PC-3 (cell line): ENCODE measurements at regions not wholly inside any gene's neighbourhood (a gene's known extent, or its start where the extent isn't known, plus 50 kb on each side); places are given as distances from the start of the nearest gene placed in this dataset.

ENCODE experiments used
- ATAC-seq: fragments of 200-7000 bp; cut with Tn5 transposase; 2 replicates; pipeline ENCODE4 v1.9.1; 2020; ENCODE audit warnings: mild to moderate bottlenecking, moderate library complexity
- BruUV-seq: library from RNA; stranded (reverse); fragments of 400-500 nt; replicated peaks from 2 replicates; lab custom pipeline; 2021; lab: Mats Ljungman, UMichigan
- CTCF ChIA-PET: fragments of 300-600 bp; sonication (Branson Sonifier 250); formaldehyde crosslinking; loops from one replicate; lab custom pipeline; 2022; ENCODE audit warnings: antibody characterized with exemption; lab: Charles Lee
- POLR2A ChIA-PET: fragments of 300-600 bp; sonication (Branson Sonifier 250); formaldehyde crosslinking; loops from one replicate; lab custom pipeline; 2022; ENCODE audit warnings: antibody characterized with exemption; ENCODE audit not compliant: unreplicated experiment; lab: Charles Lee
- DNase-seq: peaks from one replicate; pipeline ENCODE4 v3.0.0-alpha.2; 2015
- H2AFZ ChIP-seq: fragments of 300-600 bp; sonication (generic); 2 replicates; pipeline ENCODE4 v1.6.0; 2016; ENCODE audit warnings: antibody characterized with exemption, low read length
- H3F3A ChIP-seq: fragments of 300-600 bp; sonication (generic); one replicate; pipeline ENCODE4 v1.6.0; 2017; ENCODE audit warnings: antibody characterized with exemption, low read length, control low read depth, mild to moderate bottlenecking; ENCODE audit not compliant: unreplicated experiment
- H3K27ac ChIP-seq: fragments of 300-600 bp; sonication (generic); 2 replicates; pipeline ENCODE4 v1.5.1; 2016; ENCODE audit warnings: mild to moderate bottlenecking, low read length
- H3K27me3 ChIP-seq: fragments of 300-600 bp; sonication (generic); 2 replicates; pipeline ENCODE4 v1.6.1; 2016; ENCODE audit warnings: low read length, mixed read lengths
- H3K36me3 ChIP-seq: fragments of 300-600 bp; sonication (generic); 2 replicates; pipeline ENCODE4 v1.6.1; 2016; ENCODE audit warnings: low read depth, mixed run types, low read length, mixed read lengths
- H3K4me1 ChIP-seq: fragments of 300-600 bp; sonication (generic); 2 replicates; pipeline ENCODE4 v1.5.1; 2016; ENCODE audit warnings: low read length; ENCODE audit not compliant: insufficient read depth
- H3K4me2 ChIP-seq: fragments of 300-600 bp; sonication (generic); 2 replicates; pipeline ENCODE4 v1.6.0; 2016; ENCODE audit warnings: low read length
- H3K4me3 ChIP-seq: fragments of 300-600 bp; sonication (generic); 2 replicates; pipeline ENCODE4 v1.5.1; 2016; ENCODE audit warnings: mild to moderate bottlenecking, low read length, mixed read lengths
- H3K79me2 ChIP-seq: fragments of 300-600 bp; sonication (generic); 2 replicates; pipeline ENCODE4 v1.6.1; 2017; ENCODE audit warnings: low read length, mixed read lengths
- H3K9ac ChIP-seq: fragments of 300-600 bp; sonication (generic); 2 replicates; pipeline ENCODE4 v1.6.0; 2016; ENCODE audit warnings: mild to moderate bottlenecking, low read length
- H3K9me2 ChIP-seq: fragments of 300-600 bp; sonication (generic); replicated peaks from 2 replicates; pipeline ENCODE4 v1.6.1; 2016; ENCODE audit warnings: mixed run types, low read length, mixed read lengths
- H3K9me3 ChIP-seq: fragments of 300-600 bp; sonication (generic); 2 replicates; pipeline ENCODE4 v1.6.1; 2016; ENCODE audit warnings: low read length, mixed read lengths
- H4K20me1 ChIP-seq: fragments of 300-600 bp; sonication (generic); 2 replicates; pipeline ENCODE4 v1.6.1; 2016; ENCODE audit warnings: low read length, mixed read lengths
- CTCF ChIP-seq: fragments of 300-600 bp; sonication (generic); conservative IDR thresholded peaks from 2 replicates; pipeline ENCODE4 v1.5.1; 2017; ENCODE audit warnings: antibody characterized with exemption, low read depth, mild to moderate bottlenecking, low read length
- EZH2 ChIP-seq: fragments of 300-600 bp; sonication (generic); IDR thresholded peaks from one replicate; pipeline ENCODE4 v1.6.1; 2017; ENCODE audit warnings: antibody characterized with exemption, mild to moderate bottlenecking, low read length; ENCODE audit not compliant: unreplicated experiment
- EZH2phosphoT487 ChIP-seq: fragments of 300-600 bp; sonication (generic); IDR thresholded peaks from 2 replicates; pipeline ENCODE4 v1.6.1; 2018; ENCODE audit warnings: mild to moderate bottlenecking, antibody characterized with exemption, low read length, borderline replicate concordance
- intact Hi-C: fragments of 100-400 bp; cut with micrococcal nuclease; formaldehyde crosslinking; loops from 2 replicates; pipeline ENCODE4 v1.9.0; 2023

GRCh38 chr3:127118366-127118765, 74.6 kb upstream of the PRR23E start:
- CTCF ChIA-PET = no interaction called here
- no TSS peak for BruUV-seq
- ATAC-seq = no peak

GRCh38 chr3:127119693-127120464, 73.1 kb upstream of the PRR23E start:
- Histone ChIP-seq H3F3A (no peaks in the 10 kb centered on the region), H4K20me1 (no peaks in the 10 kb centered on the region), H3K36me3 (no peaks in the 10 kb centered on the region), H2AFZ (no peak overlapping the region), H3K79me2 (no peaks in the 10 kb centered on the region), H3K9ac (no peak overlapping the region), H3K27ac (no peak overlapping the region), H3K9me2 (no peaks in the 10 kb centered on the region), H3K4me2 (no peak overlapping the region), H3K4me1 (no peaks in the 10 kb centered on the region; the same call in 1 of the 2 replicates), H3K4me3 (no peak overlapping the region), H3K9me3 (no peaks in the 10 kb centered on the region), H3K27me3 (no peaks in the 10 kb centered on the region)
- BruUV-seq = no TSS peak
- TF ChIP-seq CTCF (no peak), EZH2phosphoT487 (no peak), EZH2 (no peak)
- ATAC-seq (no peak), DNase-seq (no peak)
- intact Hi-C loops = no loop called here
- ChIA-PET CTCF (no interaction called here), POLR2A (no interaction called here)

More at GRCh38 chr3:127118366-127118765, 74.6 kb upstream of the PRR23E start:
- no peaks in the 10 kb centered on the region for H3K9me3 ChIP-seq
- intact Hi-C loops = no loop called here
- H3K27ac ChIP-seq = no peak overlapping the region
- H3K4me2 ChIP-seq = no peak overlapping the region
- H3K9ac ChIP-seq = no peak overlapping the region
- DNase-seq = no peak
- H2AFZ ChIP-seq = no peak overlapping the region
- H3K4me1 ChIP-seq = peaks cover 8% of the 10 kb centered on the region
- H3F3A ChIP-seq = no peaks in the 10 kb centered on the region
- no peaks in the 10 kb centered on the region for H4K20me1 ChIP-seq
- no peaks in the 10 kb centered on the region for H3K36me3 ChIP-seq
- POLR2A ChIA-PET = no interaction called here
- TF ChIP-seq CTCF = no peak
- no peak for TF ChIP-seq EZH2
- no peak for TF ChIP-seq EZH2phosphoT487
- no peaks in the 10 kb centered on the region for H3K9me2 ChIP-seq
- H3K27me3 ChIP-seq = no peaks in the 10 kb centered on the region
- H3K4me3 ChIP-seq = no peak overlapping the region
- H3K79me2 ChIP-seq = no peaks in the 10 kb centered on the region

GRCh38 chr3:127120851-127121647, 71.9 kb upstream of the PRR23E start:
- POLR2A ChIA-PET = no interaction called here

More at GRCh38 chr3:127120851-127121647, 71.9 kb upstream of the PRR23E start:
- no peak overlapping the region for H3K9ac ChIP-seq
- no peak overlapping the region for H3K4me2 ChIP-seq
- CTCF ChIA-PET = no interaction called here
- H3F3A ChIP-seq = no peaks in the 10 kb centered on the region
- H3K79me2 ChIP-seq = no peaks in the 10 kb centered on the region
- no peak overlapping the region for H3K4me3 ChIP-seq
- H3K4me1 ChIP-seq = no peaks in the 10 kb centered on the region; the same call in 1 of the 2 replicates
- H3K27me3 ChIP-seq = no peaks in the 10 kb centered on the region
- H3K36me3 ChIP-seq = no peaks in the 10 kb centered on the region
- H3K27ac ChIP-seq = no peak overlapping the region
- ATAC-seq (no peak), DNase-seq (no peak)
- intact Hi-C loops = no loop called here
- H3K9me3 ChIP-seq = no peaks in the 10 kb centered on the region
- no peak overlapping the region for H2AFZ ChIP-seq
- no peaks in the 10 kb centered on the region for H3K9me2 ChIP-seq
- no TSS peak for BruUV-seq
- TF ChIP-seq CTCF (no peak), EZH2phosphoT487 (no peak), EZH2 (no peak)
- no peaks in the 10 kb centered on the region for H4K20me1 ChIP-seq
